ENCODE measurements at regions not wholly inside any gene's neighbourhood (a gene's known extent, or its start where the extent isn't known, plus 50 kb on each side); places are given as distances from the start of the nearest gene placed in this dataset.

GRCh38 chr16:86096850-86097249 is 197.9 kb downstream of the IRF8 start:
- TF ChIP-seq CTCF (conservative IDR thresholded peaks at IDR 0.05) (no peak), EZH2 (IDR thresholded peaks at IDR 0.05; ENCODE audit: low read depth) (no peak)

Data from PC-9 (cell line).